Activated CD8-positive, alpha-beta T cell treated with anti-CD3 and anti-CD28 coated beads for 36 hours (primary cell): ENCODE measurements at regions not wholly inside any gene's neighbourhood (a gene's known extent, or its start where the extent isn't known, plus 50 kb on each side); places are given as distances from the start of the nearest gene placed in this dataset.

Experiments used
- ATAC-seq: fragments of 200-7000 bp; cut with Tn5 transposase; one replicate; pipeline ENCODE4 v1.10.0; 2021; ENCODE audit warnings: mild to moderate bottlenecking, moderate library complexity
- CTCF ChIA-PET: fragments of 350-600 bp; sonication (Branson Sonifier 250); formaldehyde crosslinking; loops from one replicate; lab custom pipeline; 2021; ENCODE audit warnings: antibody characterized with exemption; lab: Charles Lee
- POLR2A ChIA-PET: fragments of 350-600 bp; sonication (Branson Sonifier 250); formaldehyde crosslinking; loops from one replicate; lab custom pipeline; 2021; ENCODE audit warnings: antibody characterized with exemption; lab: Charles Lee
- DNase-seq: peaks from one replicate; pipeline ENCODE4 v3.0.0-alpha.2; 2020
- H3K27ac Mint-ChIP-seq: one replicate; pipeline ENCODE4 v1.8.0; 2021; ENCODE audit warnings: mild to moderate bottlenecking, mixed read lengths
- H3K27me3 Mint-ChIP-seq: one replicate; pipeline ENCODE4 v1.8.0; 2021; ENCODE audit warnings: mixed read lengths
- H3K36me3 Mint-ChIP-seq: one replicate; pipeline ENCODE4 v1.8.0; 2021; ENCODE audit warnings: low read depth, mixed read lengths
- H3K4me1 Mint-ChIP-seq: one replicate; pipeline ENCODE4 v1.8.0; 2021; ENCODE audit warnings: low read depth, mixed read lengths
- H3K4me3 Mint-ChIP-seq: one replicate; pipeline ENCODE4 v1.8.0; 2021; ENCODE audit warnings: mild to moderate bottlenecking, moderate library complexity, mixed read lengths
- H3K9me3 Mint-ChIP-seq: one replicate; pipeline ENCODE4 v1.8.0; 2021; ENCODE audit warnings: mixed read lengths
- CTCF ChIP-seq: fragments of 200-600 bp; IDR thresholded peaks from one replicate; pipeline ENCODE4 v1.8.0; 2022; ENCODE audit warnings: antibody characterized with exemption, mild to moderate bottlenecking
- intact Hi-C: fragments of 100-400 bp; cut with micrococcal nuclease; formaldehyde crosslinking; loops from one replicate; pipeline ENCODE4 v1.10.0; 2022

DNA sequence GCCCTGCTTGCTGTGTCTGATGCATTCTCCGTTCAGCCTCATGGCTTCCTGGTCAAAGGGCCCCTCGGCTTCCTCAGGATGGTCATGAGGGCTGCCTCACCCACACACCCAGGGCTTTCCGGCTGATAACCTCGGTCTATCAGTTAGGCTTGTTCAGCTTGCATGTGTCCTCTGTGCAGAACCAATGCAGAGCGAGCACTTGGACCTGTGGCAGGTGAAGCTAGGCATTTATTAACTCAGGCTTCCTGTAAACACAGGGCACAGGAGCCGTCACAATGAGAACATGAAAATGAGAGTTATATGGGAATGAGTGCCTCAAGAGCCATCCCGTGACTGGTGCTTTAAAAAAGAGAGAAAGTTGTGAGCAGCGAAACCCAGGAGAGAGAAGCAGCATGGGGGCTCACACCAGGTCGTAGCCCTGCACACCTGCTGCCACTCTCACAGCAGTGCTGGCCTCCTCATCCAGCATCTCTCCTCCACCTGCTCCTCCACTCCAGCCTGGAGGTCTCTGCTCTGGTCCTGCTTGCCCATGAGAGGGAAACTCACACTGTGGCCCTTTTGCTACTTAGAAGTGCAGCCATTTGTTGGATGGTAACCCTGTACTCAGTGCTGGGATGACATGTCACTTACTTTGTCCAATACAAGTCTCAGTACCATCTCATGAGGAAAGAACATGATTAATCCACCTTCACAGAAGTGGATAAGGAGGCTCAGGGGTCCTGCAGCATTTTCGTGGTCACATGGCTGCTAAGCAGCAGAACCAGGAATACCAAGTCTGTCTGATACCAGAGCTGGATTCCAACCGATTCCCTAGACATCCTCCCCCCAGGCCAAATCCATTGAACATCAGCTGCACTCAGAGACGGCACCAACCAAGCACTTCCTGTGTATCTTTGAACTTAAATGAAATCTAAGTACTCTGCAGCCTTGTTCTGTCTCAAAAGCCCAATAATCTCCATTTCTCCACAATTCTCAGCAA, 50.5 kb upstream of the IRS2 start:
- POLR2A ChIA-PET, result interaction anchor here (0.6 kb wide), 1 partner anchor 617 kb away, joined by 3 read pairs; no protein-coding TSS in a partner anchor
- no peak for ATAC-seq
- peaks cover 24% of the 10 kb centered on the region for H3K27me3 Mint-ChIP-seq
- H3K27ac Mint-ChIP-seq, result no peak overlapping the region
- no peak for TF ChIP-seq CTCF
- peaks cover 6% of the 10 kb centered on the region for H3K4me1 Mint-ChIP-seq
- intact Hi-C loops, result no loop called here
- H3K4me3 Mint-ChIP-seq, result no peak overlapping the region
- no peak for DNase-seq
- H3K36me3 Mint-ChIP-seq, result no peaks in the 10 kb centered on the region
- no peaks in the 10 kb centered on the region for H3K9me3 Mint-ChIP-seq
- CTCF ChIA-PET, result no interaction called here
